GM23338 (cell line): ENCODE measurements at regions not wholly inside any gene's neighbourhood (a gene's known extent, or its start where the extent isn't known, plus 50 kb on each side); places are given as distances from the start of the nearest gene placed in this dataset.

Source experiments
- ATAC-seq: fragments of 200-7000 bp; cut with Tn5 transposase; 3 replicates; pipeline ENCODE4 v1.9.1; 2020
- DNase-seq: peaks from one replicate; pipeline ENCODE4 v3.0.0-alpha.2; 2015; ENCODE audit warnings: low spot score
- H2AFZ ChIP-seq: fragments of 200-600 bp; sonication (generic); 2 replicates; pipeline ENCODE4 v1.8.0; 2016; ENCODE audit warnings: antibody characterized with exemption, mild to moderate bottlenecking, moderate library complexity
- H3F3A ChIP-seq: fragments of 200-600 bp; sonication (generic); replicated peaks from 2 replicates; pipeline ENCODE4 v1.8.0; 2017; ENCODE audit warnings: antibody characterized with exemption, mixed run types, low read depth
- H3K27ac ChIP-seq: fragments of 200-600 bp; sonication (generic); 2 replicates; pipeline ENCODE4 v1.6.1; 2016; ENCODE audit warnings: low read depth
- H3K27me3 ChIP-seq: fragments of 200-600 bp; sonication (generic); 2 replicates; pipeline ENCODE4 v1.8.0; 2016; ENCODE audit warnings: mild to moderate bottlenecking, mixed run types, moderate library complexity; ENCODE audit not compliant: insufficient read depth
- H3K36me3 ChIP-seq: fragments of 200-600 bp; sonication (generic); 2 replicates; pipeline ENCODE4 v1.8.0; 2016; ENCODE audit warnings: mild to moderate bottlenecking; ENCODE audit not compliant: insufficient read depth
- H3K4me1 ChIP-seq: fragments of 200-600 bp; sonication (generic); 2 replicates; pipeline ENCODE4 v1.8.0; 2016; ENCODE audit warnings: mild to moderate bottlenecking, moderate library complexity; ENCODE audit not compliant: insufficient read depth
- H3K4me2 ChIP-seq: fragments of 200-600 bp; sonication (generic); 2 replicates; pipeline ENCODE4 v1.7.1; 2017; ENCODE audit warnings: mixed run types
- H3K4me3 ChIP-seq: fragments of 200-600 bp; sonication (generic); 2 replicates; pipeline ENCODE4 v1.6.1; 2016; ENCODE audit warnings: mixed run types
- H3K79me2 ChIP-seq: fragments of 200-600 bp; sonication (generic); replicated peaks from 2 replicates; pipeline ENCODE4 v1.8.0; 2017; ENCODE audit warnings: mild to moderate bottlenecking; ENCODE audit not compliant: insufficient read depth
- H3K9me2 ChIP-seq: fragments of 200-600 bp; sonication (generic); 2 replicates; pipeline ENCODE4 v1.8.0; 2017; ENCODE audit not compliant: insufficient read depth
- H4K20me1 ChIP-seq: fragments of 200-600 bp; sonication (generic); replicated peaks from 2 replicates; pipeline ENCODE4 v1.8.0; 2017; ENCODE audit warnings: mild to moderate bottlenecking; ENCODE audit not compliant: insufficient read depth
- H3K27ac Mint-ChIP-seq: 2 replicates; pipeline ENCODE4 v1.8.0; 2020; ENCODE audit warnings: inconsistent platforms, mild to moderate bottlenecking, moderate library complexity, mixed read lengths
- H3K27me3 Mint-ChIP-seq: 3 replicates; pipeline ENCODE4 v1.8.0; 2022; ENCODE audit warnings: low read depth, mild to moderate bottlenecking, moderate library complexity, mixed read lengths, inconsistent platforms; ENCODE audit not compliant: insufficient read depth, poor library complexity
- H3K36me3 Mint-ChIP-seq: 3 replicates; pipeline ENCODE4 v1.8.0; 2021; ENCODE audit warnings: low read depth, mild to moderate bottlenecking, inconsistent platforms, moderate library complexity, mixed read lengths
- H3K4me1 Mint-ChIP-seq: 3 replicates; pipeline ENCODE4 v1.8.0; 2020; ENCODE audit warnings: mild to moderate bottlenecking, inconsistent platforms, mixed read lengths
- H3K4me3 Mint-ChIP-seq: 3 replicates; pipeline ENCODE4 v1.8.0; 2021; ENCODE audit warnings: moderate library complexity, mild to moderate bottlenecking, inconsistent platforms, mixed read lengths
- H3K9me3 Mint-ChIP-seq: 3 replicates; pipeline ENCODE4 v1.8.0; 2020; ENCODE audit warnings: moderate library complexity, mild to moderate bottlenecking, inconsistent platforms, mixed read lengths
- CREB1 ChIP-seq: fragments of 250-450 bp; sonication (Bioruptor Pico); IDR thresholded peaks from 2 replicates; pipeline ENCODE4 v1.5.0; 2020; ENCODE audit warnings: low read depth, mild to moderate bottlenecking, moderate library complexity
- CTCF ChIP-seq, 2 experiments: fragments of 200-600 bp in 1 of 2; sonication (generic) in 1 of 2; conservative IDR thresholded peaks; 2 replicates each; pipeline versions ENCODE4 v1.5.1 to v1.6.1; 2016 to 2017; ENCODE audit warnings: antibody characterized with exemption in 2 of 2, low read depth in 2 of 2, mild to moderate bottlenecking in 2 of 2, moderate library complexity in 1 of 2
- ETS1 ChIP-seq: IDR thresholded peaks from 2 replicates; pipeline ENCODE4 v1.6.1; 2016; ENCODE audit warnings: antibody characterized with exemption
- EZH2 ChIP-seq: fragments of 200-600 bp; sonication (generic); IDR thresholded peaks from one replicate; pipeline ENCODE4 v1.8.0; 2017; ENCODE audit warnings: antibody characterized with exemption, mild to moderate bottlenecking, low read depth; ENCODE audit not compliant: unreplicated experiment
- JUNB ChIP-seq: IDR thresholded peaks from one replicate; pipeline ENCODE4 v1.6.1; 2016; ENCODE audit warnings: antibody characterized with exemption; ENCODE audit not compliant: unreplicated experiment
- NANOG ChIP-seq: IDR thresholded peaks from 2 replicates; pipeline ENCODE4 v1.6.1; 2016; ENCODE audit warnings: antibody characterized with exemption, borderline replicate concordance
- REST ChIP-seq: IDR thresholded peaks from one replicate; pipeline ENCODE4 v1.6.1; 2018; ENCODE audit warnings: antibody characterized with exemption; ENCODE audit not compliant: unreplicated experiment
- STAT1 ChIP-seq: IDR thresholded peaks from one replicate; pipeline ENCODE4 v1.6.1; 2016; ENCODE audit warnings: antibody characterized with exemption; ENCODE audit not compliant: unreplicated experiment
- ZNF114 ChIP-seq: fragments of 250-450 bp; sonication (Bioruptor Pico); IDR thresholded peaks from 2 replicates; pipeline ENCODE4 v1.5.0; 2020; ENCODE audit warnings: mild to moderate bottlenecking, moderate library complexity
- ZNF331 ChIP-seq: fragments of 250-450 bp; sonication (Bioruptor Pico); IDR thresholded peaks from 2 replicates; pipeline ENCODE4 v1.5.0; 2020; ENCODE audit warnings: low read depth, mild to moderate bottlenecking, moderate library complexity
- ZNF462 ChIP-seq: fragments of 250-450 bp; sonication (Bioruptor Pico); IDR thresholded peaks from 2 replicates; pipeline ENCODE4 v1.5.0; 2020; ENCODE audit warnings: mild to moderate bottlenecking, moderate library complexity

- DNase-seq (no peak), ATAC-seq (no peak)
- H3K36me3 Mint-ChIP-seq: no peaks in the 10 kb centered on the region
- Histone ChIP-seq H3F3A (no peaks in the 10 kb centered on the region), H2AFZ (no peak overlapping the region), H3K27ac (no peak overlapping the region), H3K79me2 (no peaks in the 10 kb centered on the region), H3K4me2 (no peak overlapping the region), H3K9me2 (no peaks in the 10 kb centered on the region), H3K4me3 (no peak overlapping the region), H4K20me1 (no peaks in the 10 kb centered on the region), H3K27me3 (no peaks in the 10 kb centered on the region), H3K4me1 (no peaks in the 10 kb centered on the region), H3K36me3 (no peaks in the 10 kb centered on the region)
- no peak overlapping the region for H3K4me3 Mint-ChIP-seq
- TF ChIP-seq EZH2 (no peak), NANOG (no peak), REST (no peak), CREB1 (no peak), ZNF114 (CRISPR knock-in tag) (no peak), ETS1 (no peak), CTCF (conservative IDR thresholded peaks at IDR 0.05; ENCODE audit: low read depth in 2 of 2) (no peak), STAT1 (no peak), JUNB (no peak), ZNF331 (no peak), ZNF462 (CRISPR knock-in tag) (no peak)
- H3K27me3 Mint-ChIP-seq: no peaks in the 10 kb centered on the region
- no peaks in the 10 kb centered on the region for H3K9me3 Mint-ChIP-seq
- H3K4me1 Mint-ChIP-seq: peaks cover 11% of the 10 kb centered on the region; the same call in 2 of the 3 replicates
- no peak overlapping the region for H3K27ac Mint-ChIP-seq
These were observed 512.1 kb upstream of the ROBO2 start for GRCh38 chr3:76527773-76528172.
